BE2C (cell line): ENCODE measurements at regions not wholly inside any gene's neighbourhood (a gene's known extent, or its start where the extent isn't known, plus 50 kb on each side); places are given as distances from the start of the nearest gene placed in this dataset.

Experiments used
- DNase-seq: peaks from one replicate; pipeline ENCODE4 v3.0.0-alpha.2; 2020
- H3K27me3 ChIP-seq: fragments of 250-450 bp; sonication (Bioruptor Pico); 2 replicates; pipeline ENCODE4 v1.5.1; 2020; ENCODE audit warnings: mild to moderate bottlenecking
- H3K36me3 ChIP-seq: fragments of 250-450 bp; sonication (Bioruptor Pico); 2 replicates; pipeline ENCODE4 v1.5.1; 2020; ENCODE audit warnings: mild to moderate bottlenecking
- H3K4me1 ChIP-seq: fragments of 250-450 bp; sonication (Bioruptor Pico); 2 replicates; pipeline ENCODE4 v1.5.1; 2020
- H3K4me3 ChIP-seq: 2 replicates; pipeline ENCODE4 v1.5.1; 2011; ENCODE audit warnings: low read depth, low read length
- H3K9me3 ChIP-seq: fragments of 250-450 bp; sonication (Bioruptor Pico); 2 replicates; pipeline ENCODE4 v1.5.1; 2020
- TF ChIP-seq, protein P1 (sequence below): IDR thresholded peaks from 2 replicates; pipeline ENCODE4 v1.5.1; 2012; ENCODE audit warnings: mild to moderate bottlenecking, low read depth, low read length

GRCh38 chr1:78715181-78715661 is 65.6 kb downstream of the IFI44 start:
- H3K4me3 ChIP-seq, result no peak overlapping the region
- no peaks in the 10 kb centered on the region for H3K27me3 ChIP-seq
- no peaks in the 10 kb centered on the region for H3K36me3 ChIP-seq
- TF ChIP-seq, protein P1, sequence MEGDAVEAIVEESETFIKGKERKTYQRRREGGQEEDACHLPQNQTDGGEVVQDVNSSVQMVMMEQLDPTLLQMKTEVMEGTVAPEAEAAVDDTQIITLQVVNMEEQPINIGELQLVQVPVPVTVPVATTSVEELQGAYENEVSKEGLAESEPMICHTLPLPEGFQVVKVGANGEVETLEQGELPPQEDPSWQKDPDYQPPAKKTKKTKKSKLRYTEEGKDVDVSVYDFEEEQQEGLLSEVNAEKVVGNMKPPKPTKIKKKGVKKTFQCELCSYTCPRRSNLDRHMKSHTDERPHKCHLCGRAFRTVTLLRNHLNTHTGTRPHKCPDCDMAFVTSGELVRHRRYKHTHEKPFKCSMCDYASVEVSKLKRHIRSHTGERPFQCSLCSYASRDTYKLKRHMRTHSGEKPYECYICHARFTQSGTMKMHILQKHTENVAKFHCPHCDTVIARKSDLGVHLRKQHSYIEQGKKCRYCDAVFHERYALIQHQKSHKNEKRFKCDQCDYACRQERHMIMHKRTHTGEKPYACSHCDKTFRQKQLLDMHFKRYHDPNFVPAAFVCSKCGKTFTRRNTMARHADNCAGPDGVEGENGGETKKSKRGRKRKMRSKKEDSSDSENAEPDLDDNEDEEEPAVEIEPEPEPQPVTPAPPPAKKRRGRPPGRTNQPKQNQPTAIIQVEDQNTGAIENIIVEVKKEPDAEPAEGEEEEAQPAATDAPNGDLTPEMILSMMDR, result no peak
- H3K4me1 ChIP-seq, result no peaks in the 10 kb centered on the region
- no peaks in the 10 kb centered on the region for H3K9me3 ChIP-seq
- DNase-seq, result no peak

DNA sequence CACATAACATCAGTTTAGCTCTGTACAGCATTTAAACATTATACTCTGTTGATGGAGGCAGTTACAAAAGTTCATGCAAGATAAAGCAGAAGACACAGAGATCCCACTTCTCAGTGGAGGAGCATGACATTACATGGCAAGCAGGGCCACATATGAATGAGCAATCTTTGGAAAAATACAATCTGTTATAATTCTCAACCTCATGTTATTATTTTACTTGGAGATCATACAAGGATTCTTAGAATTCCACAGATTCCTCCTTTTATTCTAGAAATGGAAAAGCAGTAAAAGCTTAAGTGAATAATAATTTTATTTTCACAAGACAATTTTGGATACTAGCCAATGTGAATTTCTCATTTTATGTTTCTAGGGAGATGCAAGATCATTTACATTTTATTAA is 66.6 kb downstream of the IFI44 start:
- H3K27me3 ChIP-seq, result no peaks in the 10 kb centered on the region
- H3K9me3 ChIP-seq, result no peaks in the 10 kb centered on the region
- TF ChIP-seq, protein P1, result no peak
- H3K36me3 ChIP-seq, result no peaks in the 10 kb centered on the region
- no peaks in the 10 kb centered on the region for H3K4me1 ChIP-seq
- H3K4me3 ChIP-seq, result no peak overlapping the region
- no peak for DNase-seq

DNA sequence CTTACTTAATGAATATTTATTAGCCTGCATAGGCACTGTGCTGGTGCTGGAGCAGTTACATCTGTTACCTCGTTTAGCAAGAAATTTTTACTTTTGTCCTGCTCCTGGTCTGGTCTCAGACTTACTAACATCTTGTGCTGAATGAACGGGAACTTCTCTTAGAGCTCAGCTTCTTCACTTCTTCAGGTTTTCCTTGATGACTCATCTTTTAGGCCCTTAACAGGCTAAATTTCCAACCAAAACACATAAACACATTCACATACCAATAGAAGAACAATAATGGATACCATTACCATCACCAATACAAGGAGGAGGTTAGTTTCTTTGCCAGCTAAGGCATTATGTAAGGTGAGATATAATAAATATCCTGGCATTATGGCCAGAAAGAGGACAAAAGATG is 68.9 kb downstream of the IFI44 start:
- Histone ChIP-seq H3K36me3 (no peaks in the 10 kb centered on the region), H3K27me3 (no peaks in the 10 kb centered on the region), H3K9me3 (no peaks in the 10 kb centered on the region), H3K4me1 (no peaks in the 10 kb centered on the region), H3K4me3 (no peak overlapping the region)
- TF ChIP-seq, protein P1, result no peak
- no peak for DNase-seq

DNA sequence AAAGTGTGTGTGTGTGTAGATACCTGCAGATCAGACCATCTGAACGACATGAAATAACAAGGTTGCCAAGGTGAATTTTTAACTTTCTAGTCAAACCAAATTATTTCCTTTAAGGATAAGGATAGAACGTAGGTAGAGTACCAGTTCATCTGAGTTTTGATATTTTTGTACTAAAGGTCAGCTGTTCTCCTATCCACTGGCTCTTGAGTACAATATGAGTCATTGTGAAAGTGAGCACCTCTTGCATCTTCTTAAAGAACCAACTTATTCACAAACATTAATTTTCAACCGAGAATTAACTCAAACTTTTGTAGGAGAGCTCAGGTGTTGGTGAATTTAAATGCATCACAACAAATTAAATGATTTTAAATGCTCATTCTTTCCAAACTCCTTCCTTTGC is 71.5 kb downstream of the IFI44 start:
- no peaks in the 10 kb centered on the region for H3K4me1 ChIP-seq
- H3K36me3 ChIP-seq, result no peaks in the 10 kb centered on the region
- H3K9me3 ChIP-seq, result no peaks in the 10 kb centered on the region
- TF ChIP-seq, protein P1, result no peak
- H3K27me3 ChIP-seq, result no peaks in the 10 kb centered on the region
- DNase-seq, result no peak
- H3K4me3 ChIP-seq, result no peak overlapping the region

GRCh38 chr1:78722105-78722504 is 72.5 kb downstream of the IFI44 start:
- H3K36me3 ChIP-seq, result no peaks in the 10 kb centered on the region
- DNase-seq, result no peak
- no peak overlapping the region for H3K4me3 ChIP-seq
- TF ChIP-seq, protein P1, result no peak
- H3K9me3 ChIP-seq, result no peaks in the 10 kb centered on the region
- no peaks in the 10 kb centered on the region for H3K27me3 ChIP-seq
- no peaks in the 10 kb centered on the region for H3K4me1 ChIP-seq

DNA sequence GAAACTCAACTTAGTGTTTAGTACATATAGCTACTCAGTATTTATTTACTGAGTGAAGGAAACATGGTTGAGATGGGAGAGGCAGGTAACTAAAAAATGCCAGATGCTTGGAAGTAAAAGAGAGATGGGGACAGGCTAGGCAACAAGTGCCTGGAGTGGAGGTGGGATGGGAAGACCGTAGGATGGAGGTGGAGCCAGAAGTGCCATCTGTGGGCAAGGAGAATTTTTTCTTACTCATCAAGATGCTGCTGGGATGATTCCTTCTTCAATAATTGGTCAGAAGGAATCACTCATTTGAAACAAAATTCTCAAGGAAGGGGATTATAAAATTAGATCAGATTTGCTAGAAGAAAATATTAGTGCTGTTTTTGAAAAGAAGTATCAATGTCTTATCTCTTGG is 72.9 kb downstream of the IFI44 start:
- no peak overlapping the region for H3K4me3 ChIP-seq
- H3K9me3 ChIP-seq, result no peaks in the 10 kb centered on the region
- TF ChIP-seq, protein P1, result no peak
- no peaks in the 10 kb centered on the region for H3K36me3 ChIP-seq
- no peaks in the 10 kb centered on the region for H3K4me1 ChIP-seq
- H3K27me3 ChIP-seq, result no peaks in the 10 kb centered on the region
- DNase-seq, result no peak
